Fibroblast of mammary gland (primary cell): ENCODE measurements at regions not wholly inside any gene's neighbourhood (a gene's known extent, or its start where the extent isn't known, plus 50 kb on each side); places are given as distances from the start of the nearest gene placed in this dataset.

Experiments
- DNase-seq: peaks from one replicate; pipeline ENCODE4 v3.0.0-alpha.2; 2010; ENCODE audit warnings: low read depth
- H3K4me3 ChIP-seq: 2 replicates; pipeline ENCODE4 v1.5.1; 2011; ENCODE audit warnings: low read depth, mild to moderate bottlenecking, low read length, moderate library complexity; ENCODE audit not compliant: control insufficient read depth
- TF ChIP-seq, protein P1 (sequence below): conservative IDR thresholded peaks from 2 replicates; pipeline ENCODE4 v1.5.1; 2011; ENCODE audit warnings: low read depth, low read length, inconsistent platforms; ENCODE audit not compliant: control insufficient read depth, insufficient read depth

GRCh38 chr2:152863826-152864225 is 145.4 kb downstream of the ARL6IP6 start:
- TF ChIP-seq, protein P1, sequence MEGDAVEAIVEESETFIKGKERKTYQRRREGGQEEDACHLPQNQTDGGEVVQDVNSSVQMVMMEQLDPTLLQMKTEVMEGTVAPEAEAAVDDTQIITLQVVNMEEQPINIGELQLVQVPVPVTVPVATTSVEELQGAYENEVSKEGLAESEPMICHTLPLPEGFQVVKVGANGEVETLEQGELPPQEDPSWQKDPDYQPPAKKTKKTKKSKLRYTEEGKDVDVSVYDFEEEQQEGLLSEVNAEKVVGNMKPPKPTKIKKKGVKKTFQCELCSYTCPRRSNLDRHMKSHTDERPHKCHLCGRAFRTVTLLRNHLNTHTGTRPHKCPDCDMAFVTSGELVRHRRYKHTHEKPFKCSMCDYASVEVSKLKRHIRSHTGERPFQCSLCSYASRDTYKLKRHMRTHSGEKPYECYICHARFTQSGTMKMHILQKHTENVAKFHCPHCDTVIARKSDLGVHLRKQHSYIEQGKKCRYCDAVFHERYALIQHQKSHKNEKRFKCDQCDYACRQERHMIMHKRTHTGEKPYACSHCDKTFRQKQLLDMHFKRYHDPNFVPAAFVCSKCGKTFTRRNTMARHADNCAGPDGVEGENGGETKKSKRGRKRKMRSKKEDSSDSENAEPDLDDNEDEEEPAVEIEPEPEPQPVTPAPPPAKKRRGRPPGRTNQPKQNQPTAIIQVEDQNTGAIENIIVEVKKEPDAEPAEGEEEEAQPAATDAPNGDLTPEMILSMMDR: no peak
- no peak for DNase-seq
- no peak overlapping the region for H3K4me3 ChIP-seq

- DNase-seq: peak; percentile 36
- H3K4me3 ChIP-seq: no peak overlapping the region
- TF ChIP-seq, protein P1: peak; percentile 69
Measured at GRCh38 chr2:152861349-152861942, 143.0 kb downstream of the ARL6IP6 start.

GRCh38 chr2:152858594-152859265 is 140.3 kb downstream of the ARL6IP6 start:
- TF ChIP-seq, protein P1: no peak
- DNase-seq: no peak
- no peak overlapping the region for H3K4me3 ChIP-seq

DNA sequence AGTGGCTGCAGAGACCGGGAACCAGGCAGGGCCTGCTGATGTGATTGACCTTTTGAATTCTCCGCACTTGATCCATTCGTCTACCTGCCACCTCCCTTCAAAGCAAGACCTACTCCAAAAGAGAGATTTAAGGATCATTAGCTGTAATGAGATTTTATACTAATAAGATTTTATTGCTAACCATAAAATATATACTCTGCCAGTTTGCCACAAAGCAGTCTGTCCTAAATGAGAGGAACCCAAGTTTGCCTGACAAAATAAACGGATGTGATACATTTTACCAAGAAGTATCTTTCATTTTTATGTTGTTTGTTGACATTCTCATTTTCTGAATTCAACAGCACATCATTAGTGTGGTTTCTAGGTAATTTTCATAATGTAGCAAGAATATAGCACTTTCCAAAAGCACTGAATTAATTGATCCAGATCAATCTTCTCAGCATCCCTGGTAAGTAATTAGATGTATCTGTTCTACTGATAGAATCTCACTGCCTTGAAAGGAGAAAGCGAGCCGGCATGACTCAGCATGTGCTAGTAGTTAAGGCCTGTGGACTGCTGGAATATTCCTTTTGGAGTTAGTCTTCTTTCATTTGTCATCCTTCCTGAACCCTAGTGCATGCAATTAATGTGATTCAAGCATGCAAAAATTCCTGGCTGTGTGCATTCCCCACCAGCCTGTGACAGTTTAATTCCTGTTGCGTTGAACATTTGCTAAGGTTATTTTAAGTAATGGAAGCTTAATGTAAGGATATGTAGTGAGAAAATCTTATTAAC is 128.5 kb downstream of the ARL6IP6 start:
- TF ChIP-seq, protein P1: no peak
- DNase-seq: peak; percentile 41
- H3K4me3 ChIP-seq: no peak overlapping the region

DNA sequence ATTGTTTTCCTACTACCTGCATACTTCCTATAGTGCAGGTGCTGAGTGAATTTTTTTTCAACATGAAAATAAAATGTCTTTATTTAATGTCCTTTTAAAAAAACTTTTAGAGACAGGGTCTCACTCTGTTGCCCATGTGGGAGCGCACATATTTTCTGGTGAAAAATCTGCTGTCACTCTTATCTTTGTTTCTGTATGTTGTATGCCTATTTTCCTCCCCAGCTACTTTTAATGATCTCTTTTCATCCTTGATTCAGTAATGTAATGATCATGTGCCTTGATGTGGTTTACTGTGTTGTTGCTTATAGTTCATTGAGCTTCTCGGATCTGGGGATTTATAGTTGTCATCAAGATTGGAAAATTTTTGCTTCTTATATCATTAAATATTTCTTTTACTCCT is 117.3 kb downstream of the ARL6IP6 start:
- DNase-seq: no peak
- no peak overlapping the region for H3K4me3 ChIP-seq
- TF ChIP-seq, protein P1: no peak

DNA sequence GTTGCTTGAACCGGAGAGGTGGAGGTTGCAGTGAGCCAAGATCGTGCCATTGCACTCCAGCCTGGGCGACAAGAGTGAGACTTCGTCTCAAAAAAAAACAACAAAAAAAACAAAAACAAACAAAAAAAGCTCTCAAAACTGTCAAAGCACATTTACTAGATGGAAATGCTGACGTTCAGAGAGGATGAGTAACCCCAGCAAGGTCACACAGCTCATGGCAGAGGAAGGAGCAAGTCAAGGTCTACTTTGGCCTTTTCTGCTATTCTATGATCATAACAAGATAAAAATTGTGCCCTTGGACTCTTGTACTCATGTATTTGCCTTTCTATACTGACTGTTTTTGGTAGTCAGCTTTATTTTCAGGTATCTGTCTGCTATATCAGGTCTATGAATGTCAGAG is 109.5 kb downstream of the ARL6IP6 start:
- H3K4me3 ChIP-seq: no peak overlapping the region
- no peak for DNase-seq
- TF ChIP-seq, protein P1: no peak
